HG02938 (cell line): ENCODE measurements at regions not wholly inside any gene's neighbourhood (a gene's known extent, or its start where the extent isn't known, plus 50 kb on each side); places are given as distances from the start of the nearest gene placed in this dataset.
A peak's percentile ranks its signal among the peaks of the same experiment; 100 is the strongest.

Experiments
- ATAC-seq: cut with Tn5 transposase; IDR thresholded peaks from one replicate; pipeline ENCODE4 v1.9.1; 2021; ENCODE audit warnings: mild to moderate bottlenecking, moderate library complexity; ENCODE audit not compliant: unreplicated experiment

GRCh38 chr13:22263185-22263584 lies 592.3 kb downstream of the FGF9 start:
- no peak for ATAC-seq

DNA sequence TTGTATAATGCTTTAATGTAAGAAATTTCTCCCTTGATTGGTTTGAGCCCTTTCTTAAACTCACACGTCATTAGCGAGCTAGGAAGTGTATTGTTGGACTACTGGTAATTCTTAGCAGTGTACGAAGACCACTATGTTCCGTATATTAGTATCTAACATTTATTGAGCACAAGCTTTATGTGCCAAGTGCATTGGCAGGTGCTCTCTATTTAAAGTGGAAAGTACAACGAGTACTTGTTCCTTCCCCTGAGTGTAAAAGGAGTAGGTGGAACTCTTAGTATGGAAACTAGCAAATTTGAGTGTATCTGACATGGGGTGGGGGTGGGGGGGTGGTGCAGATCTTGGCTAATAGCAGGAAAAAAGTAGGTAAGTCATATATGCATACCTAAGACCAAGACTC lies 594.7 kb downstream of the FGF9 start:
- ATAC-seq, result no peak

DNA sequence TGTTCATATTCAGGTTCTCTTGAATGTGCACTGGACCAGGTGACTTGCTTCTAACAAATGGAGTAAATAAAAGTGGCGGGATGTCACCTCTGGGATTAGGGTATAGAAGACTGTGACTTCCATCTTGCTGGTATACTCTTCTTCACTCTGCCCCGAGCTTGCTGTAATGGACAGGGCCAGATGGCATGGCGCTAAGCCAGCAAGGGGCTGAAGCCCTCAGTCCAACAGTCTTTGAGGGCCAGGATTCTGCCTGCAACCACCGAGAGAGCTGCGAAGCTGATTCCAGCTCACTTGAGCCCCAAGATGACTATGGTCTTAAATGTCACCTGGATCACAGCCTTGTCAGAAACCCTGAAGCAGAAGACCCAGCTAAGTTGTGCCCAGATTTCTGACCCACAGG lies 600.0 kb downstream of the FGF9 start:
- no peak for ATAC-seq

DNA sequence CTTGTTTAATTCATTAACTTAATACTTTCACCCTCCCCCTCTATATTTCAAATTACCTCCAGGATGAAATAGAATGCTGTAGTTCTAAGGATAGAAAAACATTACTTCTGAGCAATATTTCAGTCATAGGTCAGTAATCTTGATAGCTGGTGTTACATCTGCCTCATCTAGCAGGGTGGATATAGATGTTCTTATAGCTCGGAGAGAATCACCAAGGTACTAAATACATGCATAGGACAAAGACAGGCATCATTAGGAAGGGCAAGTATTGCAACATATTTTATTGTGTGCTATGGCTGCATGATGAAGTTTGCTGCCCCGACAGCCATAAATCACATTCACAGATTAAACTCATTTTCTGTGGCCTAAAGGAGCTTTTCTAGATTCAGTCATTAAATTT lies 601.0 kb downstream of the FGF9 start:
- ATAC-seq, result no peak

DNA sequence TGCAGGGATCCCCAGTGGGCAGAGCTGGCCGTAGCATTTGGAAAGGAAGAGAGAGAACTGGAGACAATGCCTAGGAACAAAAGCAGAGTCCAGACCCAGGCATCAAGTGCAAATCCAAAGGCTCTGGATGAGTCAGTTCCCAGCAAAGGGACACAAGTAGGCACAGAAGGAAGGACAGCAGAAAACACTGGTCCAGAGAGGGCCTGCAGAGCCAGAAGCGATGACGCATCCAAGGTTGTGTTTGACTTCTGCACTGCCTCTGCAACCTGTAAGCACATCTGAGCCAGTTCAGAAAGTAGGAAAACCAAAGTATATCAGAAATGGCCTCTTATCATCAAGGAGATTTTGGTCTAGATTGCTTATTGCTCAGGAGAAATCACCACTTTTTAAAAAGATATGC lies 604.5 kb downstream of the FGF9 start:
- no peak for ATAC-seq

DNA sequence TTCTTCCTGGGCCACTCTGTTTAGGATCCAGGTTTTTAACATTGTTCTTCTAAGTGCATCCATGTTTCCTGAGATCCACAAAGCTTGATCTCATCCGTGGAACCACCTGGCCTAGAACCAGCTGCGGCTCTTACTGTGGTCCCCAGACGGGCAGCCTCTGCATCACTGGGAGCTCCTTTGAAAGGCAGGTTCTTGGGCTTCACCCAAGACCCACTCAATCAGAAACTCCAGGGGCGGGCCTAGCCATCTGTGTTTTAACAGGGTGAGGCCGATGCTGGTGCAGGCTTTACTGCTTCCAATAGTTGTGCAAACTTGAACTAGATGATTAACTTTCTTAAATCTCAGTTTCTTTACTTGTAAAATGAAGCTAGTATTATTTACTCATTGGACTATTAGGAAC lies 605.7 kb downstream of the FGF9 start:
- ATAC-seq, result no peak

DNA sequence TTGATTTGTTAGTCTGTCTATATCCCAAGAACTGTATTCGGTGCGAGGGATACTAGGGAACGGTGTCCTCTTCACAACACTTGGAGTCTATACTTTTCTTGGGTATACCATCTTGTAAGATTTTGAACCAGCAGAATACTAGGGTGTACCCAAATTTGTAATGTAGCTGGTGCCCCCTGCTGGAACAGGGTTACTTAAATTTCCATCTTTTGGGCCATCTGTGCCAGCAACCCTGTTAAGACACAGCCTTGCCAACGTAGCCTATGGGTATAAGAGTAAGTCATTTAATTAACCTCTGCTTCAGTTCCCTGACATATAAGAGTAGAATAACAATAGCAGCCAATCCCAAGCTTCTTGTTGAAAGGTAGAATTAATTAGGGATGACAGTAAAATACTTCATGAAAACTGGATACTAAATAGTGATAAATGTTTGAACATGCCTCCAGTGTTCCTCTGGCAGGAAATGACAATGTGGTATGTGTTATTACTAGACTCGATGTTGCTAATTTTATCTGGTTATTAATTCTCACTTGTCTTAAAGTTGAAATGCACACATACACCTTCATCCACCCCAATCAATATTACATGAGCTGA lies 607.6 kb downstream of the FGF9 start:
- peak; percentile 70 for ATAC-seq

- no peak for ATAC-seq
Observed at GRCh38 chr13:22285867-22286266, 615.0 kb downstream of the FGF9 start.

GRCh38 chr13:22286338-22286737 lies 615.5 kb downstream of the FGF9 start:
- ATAC-seq, result no peak

GRCh38 chr13:22287343-22287920 lies 616.6 kb downstream of the FGF9 start:
- no peak for ATAC-seq

- ATAC-seq, result no peak
Observed at GRCh38 chr13:22288496-22288895, 617.6 kb downstream of the FGF9 start.

DNA sequence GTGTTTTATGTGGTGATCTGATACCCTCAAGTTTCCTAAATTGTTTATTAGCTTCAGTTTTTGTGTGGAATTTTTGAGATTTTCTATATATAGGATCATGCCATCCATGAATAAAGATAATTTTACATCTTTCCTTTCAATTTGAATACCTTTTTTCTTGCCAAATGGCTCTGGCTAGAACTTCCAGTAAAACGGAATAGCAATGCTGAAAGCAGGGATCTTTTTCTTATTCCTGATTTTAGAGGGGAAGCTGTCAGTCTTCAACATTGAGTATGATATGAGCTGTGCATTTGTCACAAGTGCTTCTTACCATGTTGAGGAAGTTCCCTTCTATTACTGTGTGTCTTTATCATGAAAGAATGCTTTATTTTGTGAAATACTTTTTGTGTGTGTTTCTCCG lies 618.8 kb downstream of the FGF9 start:
- ATAC-seq, result no peak

- no peak for ATAC-seq
Observed at GRCh38 chr13:22298530-22298929, 627.7 kb downstream of the FGF9 start.

GRCh38 chr13:22311734-22312404 lies 641.0 kb downstream of the FGF9 start:
- ATAC-seq, result no peak

- ATAC-seq, result no peak
Observed at GRCh38 chr13:22312405-22312803, 641.5 kb downstream of the FGF9 start.

DNA sequence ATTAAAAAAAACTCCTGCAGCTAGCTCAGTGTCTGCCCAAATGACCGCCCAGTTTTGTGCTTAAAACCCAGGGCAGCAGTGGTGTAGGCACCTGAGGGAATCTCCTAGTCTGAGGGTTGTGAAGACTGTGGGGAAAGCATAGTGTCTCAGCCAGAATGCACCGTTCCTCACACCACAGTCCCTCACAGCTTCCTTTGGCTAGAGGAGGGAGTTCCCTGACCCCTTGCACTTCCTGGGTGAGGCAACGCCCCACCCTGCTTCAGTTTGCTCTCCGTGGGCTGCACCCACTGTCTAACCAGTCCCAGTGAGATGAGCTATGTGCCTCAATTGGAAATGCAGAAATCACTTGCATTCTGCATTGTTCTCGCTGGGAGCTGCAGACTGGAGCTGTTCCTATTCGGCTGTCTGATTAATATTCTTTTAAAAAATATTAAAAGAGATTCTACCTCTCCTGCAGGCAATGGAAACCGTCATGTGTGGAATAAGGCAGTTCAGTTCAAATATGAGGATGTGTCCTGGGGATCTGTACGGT lies 645.7 kb downstream of the FGF9 start:
- no peak for ATAC-seq

DNA sequence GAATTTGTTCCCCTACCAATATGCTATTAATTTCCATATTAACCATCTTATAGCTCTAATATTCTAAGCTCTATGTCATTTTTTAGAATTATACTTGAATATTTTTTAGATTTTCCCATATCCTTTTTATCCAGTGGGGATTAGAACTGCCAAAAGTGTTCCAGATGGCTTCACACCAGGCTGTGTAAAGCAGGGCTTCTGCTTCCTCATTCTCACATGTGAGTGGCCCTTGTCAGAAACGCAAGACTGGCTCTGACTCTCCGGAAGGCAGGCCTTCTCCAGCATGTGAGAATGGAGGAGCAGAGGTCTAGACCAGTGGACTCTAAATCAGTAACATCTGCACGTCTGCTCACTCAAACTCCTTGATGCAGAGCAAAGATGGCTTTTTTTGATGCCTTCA lies 650.1 kb downstream of the FGF9 start:
- no peak for ATAC-seq

DNA sequence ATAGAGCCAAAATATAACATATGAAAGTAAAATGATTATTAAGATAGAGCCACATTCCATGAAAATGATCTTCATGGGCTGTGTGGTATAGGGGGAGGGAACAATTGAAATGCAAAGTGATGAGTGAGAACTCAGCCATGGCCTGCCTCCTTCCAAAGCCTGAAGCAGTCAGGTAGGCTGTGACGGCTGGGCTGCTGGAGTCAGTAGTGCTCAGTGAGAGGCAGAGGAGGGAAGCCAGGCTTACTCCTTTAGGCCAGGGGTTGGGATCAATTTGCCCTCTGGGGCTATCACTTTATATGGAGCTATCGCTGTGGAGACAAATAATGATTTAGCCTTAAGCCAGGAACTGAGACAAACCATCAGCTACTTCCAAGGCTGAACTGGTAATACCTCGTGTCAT lies 654.9 kb downstream of the FGF9 start:
- ATAC-seq, result no peak

- ATAC-seq, result no peak
Observed at GRCh38 chr13:22332416-22332815, 661.5 kb downstream of the FGF9 start.

DNA sequence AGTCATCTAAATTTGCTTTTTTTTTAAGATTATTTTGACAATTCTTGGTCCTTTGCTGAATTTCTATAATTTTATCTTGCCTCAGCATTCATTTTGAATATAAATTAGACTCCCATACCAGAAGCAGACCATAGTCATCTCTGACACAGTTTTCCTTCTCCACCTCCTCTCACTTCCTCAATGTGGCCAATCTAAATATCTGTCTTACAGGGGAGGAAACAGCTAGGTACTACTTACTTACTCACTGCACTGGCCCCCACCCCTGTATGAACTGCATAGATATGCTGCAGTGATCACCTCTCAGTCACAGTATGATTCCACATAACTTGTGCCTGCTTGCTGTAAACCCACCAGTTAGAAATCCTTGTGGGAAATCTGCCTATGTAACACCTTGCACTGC lies 665.6 kb downstream of the FGF9 start:
- no peak for ATAC-seq

- no peak for ATAC-seq
Observed at GRCh38 chr13:22357132-22357531, 686.3 kb downstream of the FGF9 start.

DNA sequence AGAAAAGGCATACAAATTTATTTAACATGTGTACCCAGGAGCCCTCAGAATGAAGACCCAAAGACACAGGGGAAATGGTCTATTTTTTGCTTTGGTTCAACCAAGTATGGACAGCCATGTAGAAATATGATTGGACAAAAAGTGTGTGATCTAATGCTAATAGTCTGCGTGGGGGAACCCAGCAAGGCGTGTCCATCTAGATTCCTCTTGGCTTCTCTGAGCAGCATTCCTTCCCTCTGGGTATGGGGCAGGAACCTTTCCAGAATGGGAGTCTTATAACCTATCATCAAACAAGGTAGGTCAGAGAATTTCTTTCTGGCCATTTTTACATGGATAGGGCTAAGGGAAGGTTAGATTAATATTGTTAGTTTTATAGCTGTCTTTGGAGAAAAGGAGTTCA lies 698.2 kb downstream of the FGF9 start:
- no peak for ATAC-seq
